ENCODE measurements at regions not wholly inside any gene's neighbourhood (a gene's known extent, or its start where the extent isn't known, plus 50 kb on each side); places are given as distances from the start of the nearest gene placed in this dataset.

DNA sequence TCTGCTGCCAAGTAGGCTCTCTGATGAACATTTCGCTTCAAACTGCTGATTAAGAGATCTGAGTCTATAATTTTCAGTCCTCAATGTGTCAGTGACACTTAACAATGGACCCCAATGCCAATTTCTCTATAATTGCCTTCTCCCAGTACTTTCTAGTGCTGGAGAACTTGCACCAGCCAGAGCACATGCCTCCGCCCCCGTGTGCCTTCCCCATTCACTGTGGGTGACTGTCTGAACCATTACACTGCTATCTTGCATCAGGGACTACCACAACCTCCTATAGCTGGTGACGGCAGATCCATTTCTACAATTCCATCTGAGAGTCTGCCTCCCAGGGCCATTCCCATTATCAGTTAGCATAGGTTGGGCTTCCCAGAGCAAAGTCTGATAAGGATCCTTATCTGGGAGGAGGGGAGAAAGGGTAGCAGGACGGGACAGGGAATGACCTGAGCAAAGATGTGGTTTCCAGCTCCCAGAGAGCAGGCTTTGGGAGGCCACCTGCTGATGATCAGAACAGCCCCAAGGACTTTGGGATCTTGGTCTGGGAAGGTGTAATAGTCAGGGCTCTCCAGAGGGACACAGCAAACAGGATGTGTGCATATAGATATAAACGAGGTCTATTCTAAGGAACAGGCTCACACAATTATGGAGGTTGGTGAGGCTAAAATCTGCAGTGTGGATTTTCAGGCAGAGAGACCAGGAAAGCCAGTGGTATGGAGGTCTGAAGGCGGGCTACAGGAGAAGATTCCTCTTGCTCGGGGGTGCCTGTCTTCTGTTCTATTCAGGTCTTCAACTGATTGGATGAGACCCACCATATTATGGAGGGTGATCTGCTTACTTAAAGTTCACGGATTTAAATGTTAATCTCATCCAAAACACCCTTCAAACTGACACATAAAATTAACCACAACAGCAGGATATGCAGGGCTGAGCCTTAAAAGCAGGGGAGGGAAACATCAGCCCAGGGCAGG, 238.2 kb downstream of the PTPRU start:
- no peak for DNase-seq

- DNase-seq: no peak
Measured at GRCh38 chr1:29473161-29473855, 237.0 kb downstream of the PTPRU start.

GRCh38 chr1:29471487-29472313, 235.4 kb downstream of the PTPRU start:
- DNase-seq: no peak

GRCh38 chr1:29470788-29471119, 234.4 kb downstream of the PTPRU start:
- no peak for DNase-seq

DNA sequence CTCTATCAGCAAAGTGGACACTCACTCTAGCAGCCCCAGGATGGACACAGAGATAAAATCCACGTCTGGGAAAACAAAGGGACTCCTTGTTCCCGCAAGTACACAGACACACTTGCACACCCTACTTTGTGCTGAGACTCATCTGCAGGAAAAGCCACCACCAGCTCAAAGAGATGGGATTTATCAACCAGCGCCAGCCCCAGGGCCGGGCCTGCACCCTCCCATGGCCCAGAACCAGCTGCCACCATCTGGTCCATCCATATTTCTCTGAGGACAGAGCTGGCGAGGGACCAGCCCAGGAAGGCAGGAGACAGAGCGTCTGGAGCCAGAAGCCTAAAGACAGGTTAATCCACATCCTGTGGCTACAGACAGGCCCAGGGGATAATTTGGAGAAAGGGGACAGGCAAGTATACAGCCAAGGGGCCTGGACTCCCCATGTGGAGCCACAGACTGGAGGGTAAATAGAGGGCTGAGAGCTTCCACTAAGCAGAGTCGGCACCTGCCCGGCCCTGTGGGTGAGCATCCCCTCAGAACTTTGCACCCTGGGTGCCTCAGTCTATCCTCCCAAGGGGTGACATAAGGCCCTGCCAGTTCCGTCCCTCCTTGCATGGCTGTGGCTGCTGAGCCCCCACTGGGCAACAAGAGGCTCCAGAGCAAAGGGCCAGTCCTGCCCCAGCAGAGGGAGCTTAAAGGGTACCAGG, 233.9 kb downstream of the PTPRU start:
- DNase-seq: no peak

- no peak for DNase-seq
Measured at GRCh38 chr1:29469457-29469856, 233.1 kb downstream of the PTPRU start.

- DNase-seq: no peak
Measured at GRCh38 chr1:29467989-29468900, 231.9 kb downstream of the PTPRU start.

- DNase-seq: no peak
Measured at GRCh38 chr1:29466258-29466657, 229.9 kb downstream of the PTPRU start.

DNA sequence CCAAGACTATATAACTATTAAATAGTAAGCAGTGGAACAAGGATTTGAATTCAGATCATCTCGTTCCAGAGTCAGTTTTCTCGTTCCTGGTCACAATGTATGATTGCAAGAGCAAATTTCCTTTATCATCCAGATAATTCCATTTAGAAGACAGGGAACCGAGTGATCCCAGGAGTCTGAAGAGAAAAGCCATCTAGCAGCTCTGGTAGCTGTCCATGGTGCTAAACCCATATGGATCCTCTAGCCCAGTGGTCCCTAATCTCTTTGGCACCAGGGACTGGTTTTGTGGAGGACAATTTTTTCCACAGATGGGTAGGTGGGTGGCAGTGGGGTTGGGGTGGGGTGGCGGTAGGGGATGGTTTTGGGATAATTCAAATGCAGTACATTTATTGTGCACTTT, 229.4 kb downstream of the PTPRU start:
- DNase-seq: no peak

DNA sequence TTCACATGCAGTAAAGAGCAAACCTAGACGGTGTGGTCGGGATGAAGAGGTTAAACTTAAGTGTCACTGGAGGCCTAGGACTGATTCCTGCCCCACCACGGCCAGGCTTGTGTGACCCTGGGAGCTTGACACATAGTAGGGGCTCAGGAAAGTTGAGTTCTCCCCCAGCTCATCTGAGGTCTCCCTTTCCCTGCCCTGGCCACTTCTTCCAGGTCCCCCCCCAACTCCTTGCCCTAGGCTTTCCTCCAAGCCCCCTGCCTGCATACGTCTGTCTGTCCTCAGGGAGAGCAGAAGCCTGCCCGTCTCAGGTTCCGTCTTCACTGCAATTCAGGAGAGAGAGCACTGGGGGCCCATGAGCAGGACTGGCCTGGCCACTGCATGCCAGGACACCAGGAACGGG, 225.8 kb downstream of the PTPRU start:
- no peak for DNase-seq

GRCh38 chr1:29461115-29461739, 224.9 kb downstream of the PTPRU start:
- no peak for DNase-seq

- no peak for DNase-seq
Measured at GRCh38 chr1:29460694-29461093, 224.4 kb downstream of the PTPRU start.

GRCh38 chr1:29460041-29460610, 223.8 kb downstream of the PTPRU start:
- no peak for DNase-seq

DNA sequence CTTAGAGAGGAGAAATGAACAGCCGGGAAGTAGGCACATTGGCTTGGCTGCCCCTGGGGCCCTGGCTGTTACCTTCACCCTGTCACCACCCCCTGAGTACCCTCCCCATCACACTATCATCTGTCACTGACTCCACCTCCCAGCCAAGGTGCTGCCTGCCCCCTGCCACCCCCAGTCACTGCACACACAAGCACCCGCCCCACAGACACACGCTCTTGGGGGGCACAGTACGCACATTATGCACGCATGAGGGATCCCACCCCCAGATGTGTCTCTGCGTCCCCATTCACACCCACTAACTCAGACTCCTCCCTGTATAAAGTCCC, 223.3 kb downstream of the PTPRU start:
- DNase-seq: no peak

GRCh38 chr1:29458737-29459619, 222.7 kb downstream of the PTPRU start:
- DNase-seq: no peak

GRCh38 chr1:29457496-29458368, 221.4 kb downstream of the PTPRU start:
- DNase-seq: no peak

DNA sequence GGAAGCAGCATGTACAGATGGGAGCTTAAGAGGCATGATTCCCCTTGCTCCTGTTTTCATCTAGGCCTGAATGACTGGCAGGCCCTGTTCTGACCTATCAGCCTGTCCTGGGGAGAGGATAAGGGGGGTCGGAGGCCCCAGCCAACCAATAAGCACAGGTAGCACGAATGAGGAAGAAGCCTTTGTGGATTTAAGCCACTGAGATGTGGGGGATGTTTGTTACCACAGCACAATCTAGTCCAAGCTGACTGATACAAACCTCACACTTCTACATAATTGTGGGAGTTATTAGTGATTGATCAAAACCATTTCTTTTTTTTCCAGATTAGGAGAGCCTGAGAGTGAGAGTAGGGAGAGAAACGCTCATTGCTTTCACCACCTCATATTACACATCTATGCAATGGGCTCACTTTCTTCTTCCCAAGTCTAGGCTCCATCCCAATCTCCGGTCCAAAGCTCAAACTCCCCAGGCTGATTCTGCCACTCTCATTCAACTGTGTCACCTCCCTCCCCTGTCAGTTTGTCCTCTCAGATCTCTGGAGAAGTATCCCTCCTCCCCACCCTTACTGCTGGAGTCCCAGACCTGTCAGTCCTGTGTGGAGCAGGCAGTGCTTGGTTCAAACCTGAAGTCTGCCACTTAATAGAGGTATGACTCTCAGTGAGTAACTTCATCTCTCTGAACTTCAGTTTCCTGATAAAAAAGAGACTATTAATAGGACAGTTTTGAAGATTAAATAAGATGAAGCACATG, 220.5 kb downstream of the PTPRU start:
- DNase-seq: no peak

- DNase-seq: no peak
Measured at GRCh38 chr1:29455781-29456180, 219.5 kb downstream of the PTPRU start.
